NCI-H69 (cell line): ENCODE measurements at regions not wholly inside any gene's neighbourhood (a gene's known extent, or its start where the extent isn't known, plus 50 kb on each side); places are given as distances from the start of the nearest gene placed in this dataset.
A peak's percentile ranks its signal among the peaks of the same experiment; 100 is the strongest.
"Not testable (repeated sequence)": the region's sequence is repeated elsewhere in the genome, so short reads cannot be mapped to it uniquely, and the experiment has no call there.

ENCODE experiments used
- DNase-seq: peaks from one replicate; lab custom pipeline; 2025; lab: John Stamatoyannopoulos, UW

DNA sequence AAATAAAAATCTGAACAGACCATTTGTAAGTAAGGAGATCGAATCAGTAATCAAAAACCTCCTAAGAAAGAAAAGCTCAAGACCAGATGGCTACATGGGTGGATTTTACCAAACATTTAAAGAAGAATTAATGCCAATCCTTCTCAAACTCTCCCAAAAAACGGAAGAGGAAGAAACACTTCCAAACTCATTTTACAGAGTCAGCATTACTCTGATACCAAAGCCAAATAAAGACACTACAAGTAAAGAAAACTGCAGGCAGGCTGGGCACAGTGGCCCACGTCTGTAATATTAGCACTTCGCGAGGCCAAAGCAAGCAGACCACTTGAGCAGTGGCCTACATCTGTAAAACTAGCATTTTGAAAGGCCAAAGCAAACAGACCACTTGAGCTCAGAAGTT lies 159.8 kb downstream of the DPY19L2 start:
- no peak for DNase-seq

DNA sequence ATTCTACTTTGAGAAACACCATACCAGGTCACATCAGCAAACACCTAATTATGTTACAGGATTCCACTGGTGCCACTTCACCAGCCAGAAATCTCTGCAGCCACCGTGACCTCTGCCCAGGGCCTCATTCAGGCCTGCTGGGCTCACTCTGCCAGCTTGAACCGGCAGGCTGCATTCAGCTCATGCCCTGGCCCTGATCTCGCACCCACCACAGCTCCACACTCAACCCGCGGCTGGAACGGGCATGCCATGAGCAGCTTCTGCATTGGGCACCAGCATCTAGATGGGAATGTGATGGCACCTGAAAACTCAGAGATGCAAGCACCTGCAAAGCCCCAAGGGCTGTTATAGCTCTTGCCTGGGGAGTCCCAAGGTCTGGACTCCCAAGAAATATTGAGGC lies 168.7 kb downstream of the DPY19L2 start:
- DNase-seq, result no peak

DNA sequence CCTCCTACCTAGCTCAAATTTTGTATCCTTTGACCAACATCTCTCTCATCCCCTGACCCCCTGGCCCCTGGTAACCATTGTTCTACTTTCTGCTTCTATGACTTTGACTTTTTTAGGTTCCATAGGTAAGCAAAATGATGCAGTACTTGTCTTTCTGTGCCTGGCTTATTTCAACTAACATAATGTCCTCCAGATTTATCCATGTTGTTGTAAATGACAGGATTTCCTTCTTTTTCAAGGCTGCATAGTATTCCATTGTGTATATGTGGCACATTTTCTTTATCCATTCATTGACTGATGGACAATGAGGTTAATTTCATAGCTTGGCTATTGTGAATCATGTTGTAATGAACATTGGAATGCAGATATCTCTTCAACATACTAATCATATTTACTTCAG lies 170.1 kb downstream of the DPY19L2 start:
- DNase-seq, result no peak

DNA sequence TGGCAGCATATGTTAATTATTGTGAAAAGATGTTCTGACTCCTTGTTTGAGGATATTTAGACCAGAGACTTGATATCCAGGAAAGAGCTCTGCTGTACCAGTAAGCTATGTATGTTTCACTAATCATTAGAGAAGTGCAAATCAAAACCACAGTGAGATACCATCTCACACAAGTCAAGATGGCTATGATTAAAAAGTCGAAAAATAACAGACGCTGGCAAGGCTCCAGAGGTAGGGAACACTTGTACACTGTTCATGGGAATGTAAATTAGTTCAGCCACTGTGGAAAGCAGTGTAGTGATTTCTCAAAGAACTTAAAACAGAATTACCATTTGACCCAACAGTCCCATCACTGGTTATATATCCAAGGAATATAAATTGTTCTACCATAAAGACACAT lies 171.6 kb downstream of the DPY19L2 start:
- no peak for DNase-seq

DNA sequence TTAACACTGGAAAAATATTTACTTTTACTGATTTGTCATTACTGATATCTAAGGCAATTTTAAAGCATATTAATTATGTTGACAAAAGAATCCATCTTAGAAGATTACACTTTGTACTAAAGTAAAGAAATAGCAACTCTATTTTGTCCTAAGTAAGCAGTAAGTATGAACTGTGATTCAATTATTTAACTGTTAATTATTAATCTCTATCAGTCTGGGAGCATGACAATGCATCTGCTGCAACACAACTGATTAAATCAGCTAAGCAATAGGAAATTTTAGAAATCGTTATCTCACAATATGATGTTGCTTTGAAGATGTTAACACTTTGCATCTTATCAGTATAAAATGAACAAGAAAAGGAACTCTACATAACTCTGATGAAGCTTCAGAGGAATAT lies 172.3 kb downstream of the DPY19L2 start:
- no peak for DNase-seq

DNA sequence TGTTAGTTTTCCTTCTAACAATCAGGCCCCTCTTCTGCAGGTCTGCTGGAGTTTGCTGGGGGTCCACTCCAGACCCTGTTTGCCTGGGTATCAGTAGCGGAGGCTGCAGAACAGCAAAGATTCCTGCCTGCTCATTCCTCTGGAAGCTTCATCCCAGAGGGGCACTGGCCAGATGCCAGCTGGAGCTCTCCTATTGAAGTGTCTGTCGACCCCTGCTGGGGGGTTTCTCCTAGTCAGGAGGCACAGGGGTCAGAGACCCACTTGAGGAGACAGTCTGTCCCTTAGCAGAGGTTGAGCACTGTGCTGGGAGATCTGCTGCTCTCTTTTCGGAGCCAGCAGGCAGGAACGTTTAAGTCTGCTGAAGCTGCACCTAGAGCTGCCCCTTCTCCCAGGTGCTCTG lies 174.9 kb downstream of the DPY19L2 start:
- DNase-seq, result peak; percentile 29

DNA sequence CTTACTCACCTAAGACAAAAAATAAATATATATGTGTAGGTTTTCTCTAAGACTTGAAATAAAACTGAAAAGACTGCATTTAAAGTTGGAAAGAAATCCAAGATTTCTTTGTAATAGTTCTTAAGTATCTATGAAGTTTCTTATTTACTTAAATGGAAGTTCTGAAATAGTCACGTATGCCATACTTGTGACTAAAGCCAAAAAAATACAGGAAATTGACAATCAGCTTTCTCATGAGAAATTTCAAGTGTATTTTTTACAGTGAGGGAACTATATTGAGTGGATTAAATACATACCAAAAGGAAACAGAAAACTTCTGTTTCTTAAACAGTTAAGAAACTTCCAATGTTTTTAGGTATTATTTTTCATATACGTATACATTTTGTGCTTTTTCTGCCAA lies 188.1 kb downstream of the DPY19L2 start:
- DNase-seq, result no peak

DNA sequence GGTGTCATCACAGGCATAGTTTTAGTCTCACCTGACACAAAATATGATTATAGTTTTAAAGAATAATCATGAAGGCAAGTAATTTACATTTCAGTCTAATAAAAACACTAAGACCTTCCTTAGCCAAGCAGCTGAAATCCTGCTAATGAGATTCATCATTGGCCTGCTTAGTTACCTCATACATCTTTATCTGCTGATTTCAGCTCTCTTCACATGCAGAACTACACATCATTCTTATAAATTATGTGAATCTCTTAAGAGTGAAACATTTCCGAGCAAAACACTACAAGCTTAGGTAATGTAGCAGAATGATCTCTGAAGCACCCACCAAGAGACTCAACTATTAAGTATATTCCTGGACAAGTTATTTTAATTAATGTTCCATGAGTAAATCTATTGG lies 198.1 kb downstream of the DPY19L2 start:
- DNase-seq, result no peak

DNA sequence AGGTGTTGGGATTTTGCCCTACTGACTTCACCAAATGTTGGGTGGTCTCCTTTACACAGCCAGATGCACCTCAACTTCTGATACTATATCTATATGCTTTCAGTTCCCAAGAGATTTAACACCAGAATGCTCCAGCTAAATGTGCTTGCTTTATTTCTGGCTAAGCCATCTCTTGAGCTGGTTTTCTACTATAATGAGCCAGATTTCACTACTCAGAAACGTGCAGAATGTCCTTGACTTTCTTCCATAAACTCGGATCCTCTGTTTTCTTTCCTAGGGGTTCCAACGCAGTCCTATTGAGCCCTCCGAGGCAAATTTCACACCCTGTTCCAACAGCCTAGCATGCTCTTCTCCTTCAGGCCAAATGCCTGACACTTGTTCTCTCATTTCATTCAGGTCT lies 200.3 kb downstream of the DPY19L2 start:
- DNase-seq, result no peak

DNA sequence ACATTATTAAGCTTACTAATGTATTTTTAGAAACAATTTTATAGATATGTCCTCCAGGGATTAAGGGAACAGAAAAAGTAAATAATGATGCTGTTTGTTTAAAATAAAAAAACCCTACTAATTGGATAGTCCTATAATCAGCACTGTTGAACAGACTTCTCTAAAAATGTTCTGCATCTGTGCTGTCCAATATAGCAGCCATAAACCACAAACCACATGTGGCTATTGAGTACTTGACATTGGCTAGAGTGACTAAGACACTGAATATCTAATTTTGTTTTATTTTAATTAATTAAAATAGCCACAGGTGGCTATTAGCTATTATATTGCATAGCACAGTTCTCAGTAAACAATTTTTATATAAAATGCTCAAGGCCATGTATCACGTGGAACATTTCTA lies 210.4 kb downstream of the DPY19L2 start:
- DNase-seq, result peak; percentile 44

DNA sequence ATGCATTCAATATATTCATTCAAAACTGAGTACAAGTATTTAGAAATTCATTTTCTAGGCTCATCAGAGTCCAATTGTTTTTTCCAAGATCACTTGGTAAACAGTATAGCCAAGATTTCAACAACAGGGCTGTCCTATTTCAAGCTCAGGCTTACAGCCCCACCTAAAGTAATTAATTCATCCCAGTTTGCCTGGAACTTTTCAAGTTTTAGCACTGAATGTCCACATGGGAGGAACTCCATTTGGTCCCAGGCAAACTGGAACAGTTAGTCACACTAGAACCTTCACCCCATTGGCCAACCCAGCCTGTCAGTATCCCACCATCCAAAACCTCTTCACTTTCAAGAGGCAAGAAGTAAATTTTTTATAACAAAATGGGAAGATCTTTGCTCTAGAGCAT lies 210.9 kb downstream of the DPY19L2 start:
- peak; percentile 41 for DNase-seq

DNA sequence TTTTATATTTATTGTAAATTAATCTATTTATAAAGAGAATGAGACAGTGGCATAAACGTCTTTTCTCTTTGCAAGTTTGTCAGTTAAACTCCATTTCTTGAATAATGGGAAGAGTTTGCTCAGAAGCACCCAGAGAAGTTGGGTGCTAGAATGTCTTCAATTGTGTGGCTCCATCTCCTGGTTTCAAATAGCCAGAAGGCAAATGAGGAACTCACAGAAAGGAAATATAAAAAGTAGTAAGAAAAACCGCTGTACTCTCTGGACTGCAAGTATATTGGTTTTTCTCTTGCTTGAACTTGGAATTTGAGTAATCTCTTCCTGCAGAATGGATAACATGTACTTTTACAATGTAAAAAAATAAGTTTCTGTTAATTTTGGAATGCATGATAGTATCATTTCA lies 217.5 kb downstream of the DPY19L2 start:
- DNase-seq, result peak; percentile 55

DNA sequence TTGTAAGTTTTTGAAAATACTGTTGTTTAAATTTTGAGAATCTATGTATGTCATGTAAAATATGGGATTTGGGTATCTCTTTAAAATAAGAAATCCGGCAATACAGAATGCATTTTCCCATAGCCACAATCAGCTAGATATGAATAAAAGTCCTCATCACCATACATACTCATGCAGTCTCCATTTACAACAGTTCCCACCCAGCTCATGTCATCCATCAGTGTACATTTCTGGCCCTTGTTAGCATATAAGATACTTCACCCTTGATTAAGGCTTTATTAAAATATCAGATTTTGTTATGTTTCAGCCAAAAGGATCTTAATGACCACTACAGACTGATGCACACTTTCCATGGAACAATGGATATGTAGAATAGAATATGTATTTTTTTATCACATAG lies 218.0 kb downstream of the DPY19L2 start:
- DNase-seq, result peak; percentile 47

DNA sequence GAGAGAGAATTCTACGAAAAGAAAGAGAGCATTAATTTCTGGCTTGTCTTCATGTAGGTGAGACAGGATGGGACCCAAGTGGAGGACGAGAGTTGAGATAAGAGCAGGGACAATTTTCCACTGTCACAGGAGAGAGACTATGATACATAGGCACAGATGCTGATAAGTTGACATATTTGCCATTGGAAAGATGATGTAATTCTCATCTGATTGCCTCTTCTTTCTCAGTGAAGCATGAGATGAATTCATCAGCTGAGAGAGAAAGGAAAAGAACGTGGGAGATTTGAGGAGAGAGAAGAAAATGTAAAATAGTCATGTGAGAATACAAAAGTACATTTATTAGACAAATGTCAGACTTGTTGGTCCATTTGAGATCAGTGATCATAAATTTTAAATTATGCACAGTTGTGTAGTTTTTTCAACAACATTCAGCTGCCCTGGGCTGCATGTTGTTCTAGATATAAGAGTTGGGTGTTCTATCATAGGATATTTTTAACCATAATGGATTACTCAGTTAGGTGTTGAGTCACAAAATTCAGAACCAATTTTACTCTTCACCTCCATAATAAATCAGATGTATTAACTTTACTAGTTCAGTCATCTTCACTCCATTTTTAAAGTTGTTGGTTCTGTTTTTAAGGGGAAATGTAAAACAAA lies 222.9 kb downstream of the DPY19L2 start:
- peak; percentile 73 for DNase-seq

DNA sequence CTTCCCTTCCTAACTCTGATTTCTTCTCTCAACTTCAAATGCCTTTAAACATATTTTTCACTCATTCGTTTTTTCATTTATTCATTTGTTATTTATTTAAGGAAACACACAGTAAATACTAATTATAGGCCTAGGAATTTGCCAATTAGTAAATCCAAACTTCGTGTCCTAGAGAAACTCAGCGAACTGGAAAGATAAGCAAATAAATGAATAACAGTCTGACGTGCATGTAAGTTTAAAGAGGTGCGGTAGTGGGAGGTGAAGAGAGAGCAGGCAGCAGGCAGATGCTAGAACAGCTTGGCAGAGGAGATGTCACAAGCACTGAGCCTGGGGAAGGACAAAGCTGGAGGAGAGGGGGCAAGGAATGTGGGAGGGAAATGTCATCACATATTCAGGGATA lies 228.2 kb downstream of the DPY19L2 start:
- peak; percentile 87 for DNase-seq

DNA sequence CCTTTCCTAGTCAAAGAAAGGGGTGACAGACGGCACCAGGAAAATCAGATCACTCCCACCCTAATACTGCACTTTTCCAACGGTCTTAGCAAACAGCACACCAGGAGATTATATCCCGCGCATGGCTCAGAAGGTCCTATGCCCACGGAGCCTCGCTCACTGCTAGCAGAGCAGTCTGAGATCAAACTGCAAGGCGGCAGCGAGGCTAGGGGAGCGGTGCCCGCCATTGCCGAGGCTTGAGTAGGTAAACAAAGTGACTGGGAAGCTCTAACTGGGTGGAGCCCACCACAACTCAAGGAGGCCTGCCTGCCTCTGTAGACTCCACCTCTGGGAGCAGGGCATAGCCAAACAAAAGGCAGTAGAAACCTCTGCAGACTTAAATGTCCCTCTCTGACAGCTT lies 233.9 kb downstream of the DPY19L2 start:
- DNase-seq, result not testable (repeated sequence)

DNA sequence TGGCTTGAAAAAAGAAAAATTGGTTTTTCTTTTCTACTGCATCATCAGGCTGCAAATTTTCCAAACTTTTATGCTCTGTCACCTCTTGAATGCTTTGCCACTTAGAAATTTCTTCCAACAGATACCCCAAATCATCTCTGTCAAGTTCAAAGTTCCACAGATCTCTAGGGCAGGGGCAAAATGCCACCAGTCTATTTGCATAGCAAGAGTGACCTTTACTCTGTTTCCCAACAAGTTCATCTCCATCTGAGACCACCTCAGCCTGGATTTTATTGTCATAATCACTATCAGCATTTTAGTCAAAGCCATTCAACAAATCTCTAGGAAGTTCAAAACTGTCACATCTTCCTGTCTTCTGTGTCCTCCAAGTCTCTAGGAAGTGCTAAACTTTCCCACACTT lies 240.3 kb downstream of the DPY19L2 start:
- not testable (repeated sequence) for DNase-seq

DNA sequence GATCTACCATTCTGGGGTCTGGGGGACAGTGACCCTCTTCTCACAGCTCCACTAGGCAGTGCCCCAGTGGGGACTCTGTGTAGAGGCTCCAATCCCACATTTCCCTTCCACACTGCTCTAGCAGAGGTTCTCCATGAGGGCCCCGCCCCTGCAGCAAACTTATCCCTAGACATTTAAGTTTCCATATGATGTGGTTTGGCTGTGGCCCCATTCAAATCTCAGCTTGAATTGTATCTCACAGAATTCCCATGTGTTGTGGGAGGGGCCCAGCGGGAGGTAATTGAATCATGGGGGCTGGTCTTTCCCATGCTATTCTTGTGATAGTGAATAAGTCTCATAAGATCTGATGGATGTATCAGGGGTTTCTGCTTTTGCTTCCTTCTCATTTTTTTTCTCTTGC lies 241.3 kb downstream of the DPY19L2 start:
- DNase-seq, result not testable (repeated sequence)

DNA sequence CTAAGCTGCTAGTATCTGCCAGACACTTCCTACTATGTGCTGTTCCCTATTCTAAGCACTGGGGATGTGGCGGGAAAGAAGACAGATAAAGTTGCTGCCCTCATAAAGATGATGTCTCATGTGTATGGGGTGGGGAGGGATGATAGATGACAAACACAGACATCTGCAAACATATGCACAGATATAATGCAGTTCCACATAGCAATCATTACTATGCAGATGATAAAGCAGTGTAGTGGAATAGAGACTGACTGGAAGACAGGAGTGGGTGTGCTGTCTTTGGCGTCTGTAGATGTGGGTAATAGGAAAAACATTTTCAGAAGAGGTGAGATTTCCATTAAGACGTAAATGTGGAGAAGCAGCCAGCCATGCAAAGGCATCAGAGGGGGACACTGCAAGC lies 243.6 kb downstream of the DPY19L2 start:
- no peak for DNase-seq

DNA sequence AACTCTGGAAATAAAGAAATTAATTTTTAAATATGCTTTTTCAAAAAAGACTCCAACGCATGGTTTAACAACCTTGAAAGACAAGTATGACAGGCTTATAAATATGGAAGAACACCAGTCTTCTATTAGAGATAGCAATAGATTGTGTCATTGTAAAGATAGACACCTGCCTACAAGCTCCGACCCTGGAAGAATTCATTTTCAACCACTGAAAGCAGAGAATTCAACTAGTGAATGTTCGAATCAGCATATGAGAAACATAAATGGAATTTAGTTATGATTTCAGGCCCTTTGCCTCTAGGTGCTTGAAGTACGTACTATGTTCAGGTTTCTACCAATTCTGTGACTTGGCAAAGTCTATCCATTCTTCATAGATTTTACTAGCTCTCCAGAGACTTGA lies 244.5 kb downstream of the DPY19L2 start:
- no peak for DNase-seq

DNA sequence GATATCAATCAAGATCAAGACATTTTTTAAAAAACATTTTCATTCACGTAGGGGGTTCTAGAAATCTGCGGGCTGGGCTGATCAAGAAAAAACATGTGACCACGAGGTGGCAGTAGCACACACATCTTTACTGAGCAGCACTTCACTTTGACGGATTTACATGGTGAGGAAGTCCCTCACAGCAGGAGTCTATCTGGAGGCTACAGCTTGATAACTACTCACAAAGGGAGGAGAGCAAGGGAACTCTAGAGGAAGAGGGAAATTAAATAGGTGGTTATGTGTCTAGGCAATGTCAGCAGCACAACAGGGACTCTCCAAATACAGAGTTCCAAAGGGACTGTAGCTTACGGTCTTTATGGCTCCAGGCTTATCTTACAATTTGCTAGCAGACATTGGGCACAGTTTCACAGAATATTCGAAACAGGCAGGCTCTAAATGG lies 248.1 kb downstream of the DPY19L2 start:
- peak; percentile 100 for DNase-seq

DNA sequence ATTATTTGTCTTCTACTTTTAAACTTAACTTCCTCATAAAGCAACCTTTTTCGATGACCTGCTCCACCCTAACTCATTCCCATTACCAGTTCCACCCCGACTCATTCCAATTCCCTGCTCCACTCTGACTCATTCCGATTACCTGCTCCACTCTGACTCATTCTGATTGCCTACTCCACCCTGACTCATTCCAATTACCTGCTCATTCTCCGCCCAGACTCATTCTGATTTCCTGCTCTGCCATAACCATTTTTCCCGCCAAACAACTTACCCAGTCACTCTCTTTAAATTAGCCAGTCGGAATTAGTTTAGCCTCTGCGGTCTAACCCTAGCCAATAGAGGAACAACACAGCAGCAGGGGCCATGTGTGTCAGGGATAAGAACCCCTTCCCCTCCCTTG lies 249.1 kb downstream of the DPY19L2 start:
- DNase-seq, result peak; percentile 75

DNA sequence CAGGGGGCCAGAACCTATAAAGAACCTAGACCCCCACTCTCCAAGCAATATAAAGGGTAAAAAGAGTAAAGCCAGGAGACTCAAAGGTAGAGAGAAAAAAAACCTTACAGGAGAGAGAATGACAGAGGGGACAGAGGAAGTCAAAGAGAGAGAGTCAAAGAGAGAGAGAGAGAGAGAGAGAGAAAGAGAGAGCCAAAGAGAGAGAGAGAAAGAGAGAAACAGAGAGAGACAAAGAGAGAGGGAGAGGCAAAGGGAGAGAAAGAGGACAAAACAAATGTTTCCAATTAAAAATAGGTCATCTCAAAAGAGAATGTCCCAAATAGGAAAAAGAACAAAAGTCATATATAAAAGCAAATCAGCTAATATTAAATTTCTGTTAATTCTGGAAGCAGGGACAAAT lies 251.5 kb downstream of the DPY19L2 start:
- no peak for DNase-seq

DNA sequence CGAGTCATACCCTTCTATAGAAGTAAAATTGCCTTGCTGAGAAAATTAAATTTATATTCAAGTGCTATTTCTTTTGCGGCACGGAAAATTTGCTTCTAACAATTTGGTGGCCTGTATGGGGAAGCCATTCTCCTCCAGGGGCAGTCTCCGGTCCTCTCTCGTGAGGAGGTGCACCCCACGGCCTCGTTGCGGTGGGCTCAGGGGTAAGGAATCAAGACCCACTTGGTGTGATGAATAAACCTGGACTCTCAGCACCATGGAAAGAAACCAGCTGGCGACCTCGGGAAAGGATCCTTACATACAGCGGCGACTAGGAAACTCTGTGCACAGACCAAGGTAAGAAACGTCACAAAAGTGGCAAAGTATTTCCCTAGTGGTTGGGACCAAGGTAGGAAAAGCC lies 252.9 kb downstream of the DPY19L2 start:
- no peak for DNase-seq

DNA sequence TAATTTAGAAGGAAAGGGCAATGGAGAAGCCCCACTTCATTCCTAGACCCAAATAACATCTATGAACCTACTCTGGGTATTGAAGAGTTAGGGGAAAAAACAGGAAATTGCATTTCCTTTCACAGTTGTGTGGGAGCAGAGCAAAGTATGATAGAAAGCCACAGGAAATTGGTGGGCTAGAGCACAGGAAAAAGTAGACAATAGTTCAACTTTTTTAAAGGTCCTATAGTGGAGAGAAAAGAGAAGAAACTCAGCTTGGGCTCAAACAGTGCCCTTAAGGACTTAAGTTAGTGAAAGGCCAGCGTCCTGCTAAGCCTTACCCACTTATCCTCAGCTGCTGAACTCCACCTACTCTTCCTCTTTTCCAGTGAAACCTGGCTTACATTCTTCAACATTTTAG lies 258.1 kb downstream of the DPY19L2 start:
- no peak for DNase-seq
